Activated T-cell treated with anti-CD3 and anti-CD28 coated beads, Interleukin-2, amount 50 U/mL, for 24 hours (primary cell): ENCODE measurements at regions not wholly inside any gene's neighbourhood (a gene's known extent, or its start where the extent isn't known, plus 50 kb on each side); places are given as distances from the start of the nearest gene placed in this dataset.

Source experiments
- DNase-seq: peaks from one replicate; pipeline ENCODE4 v3.0.0-alpha.2; 2020
- H3K27ac Mint-ChIP-seq: 2 replicates; pipeline ENCODE4 v1.8.0; 2020; ENCODE audit warnings: mild to moderate bottlenecking, mixed read lengths
- H3K27me3 Mint-ChIP-seq: 2 replicates; pipeline ENCODE4 v1.8.0; 2020; ENCODE audit warnings: mixed read lengths
- H3K36me3 Mint-ChIP-seq: 2 replicates; pipeline ENCODE4 v1.8.0; 2020; ENCODE audit warnings: low read depth, mixed read lengths
- H3K4me1 Mint-ChIP-seq: 2 replicates; pipeline ENCODE4 v1.8.0; 2020; ENCODE audit warnings: low read depth, mixed read lengths
- H3K4me3 Mint-ChIP-seq: 2 replicates; pipeline ENCODE4 v1.8.0; 2020; ENCODE audit warnings: mild to moderate bottlenecking, moderate library complexity, mixed read lengths
- H3K9me3 Mint-ChIP-seq: 2 replicates; pipeline ENCODE4 v1.8.0; 2020; ENCODE audit warnings: mixed read lengths

DNA sequence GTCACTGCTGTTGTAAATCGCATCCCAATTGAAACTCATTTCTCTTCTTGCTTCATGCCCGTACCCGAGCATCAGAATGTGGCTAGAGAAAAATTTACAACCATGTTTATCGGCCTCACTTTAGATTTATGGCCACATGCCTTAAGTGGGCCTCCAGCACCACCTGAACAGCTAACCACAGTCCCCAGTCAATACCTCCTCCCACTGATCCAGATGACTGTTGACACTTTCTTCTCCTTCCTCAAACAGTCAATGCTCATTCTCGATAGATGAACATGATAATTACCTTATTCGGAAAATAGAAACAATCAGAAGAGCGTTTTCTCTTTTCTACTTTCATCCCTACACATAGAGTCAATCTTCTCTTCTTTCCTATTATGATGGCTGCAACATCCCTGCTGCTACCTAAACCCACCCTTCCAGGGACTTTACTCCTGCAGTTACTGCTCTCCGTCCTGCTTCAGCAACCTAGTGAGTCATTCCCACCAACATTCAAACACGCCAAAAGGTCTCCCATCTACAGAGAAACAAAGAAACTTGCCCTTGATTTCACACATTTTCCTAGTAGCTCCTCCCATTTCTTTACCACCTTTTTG lies 416.3 kb upstream of the MAF start:
- H3K36me3 Mint-ChIP-seq, result no peaks in the 10 kb centered on the region
- no peak for DNase-seq
- no peak overlapping the region for H3K27ac Mint-ChIP-seq
- H3K4me3 Mint-ChIP-seq, result no peak overlapping the region
- no peaks in the 10 kb centered on the region for H3K4me1 Mint-ChIP-seq
- peaks cover 12% of the 10 kb centered on the region for H3K27me3 Mint-ChIP-seq
- no peaks in the 10 kb centered on the region for H3K9me3 Mint-ChIP-seq

DNA sequence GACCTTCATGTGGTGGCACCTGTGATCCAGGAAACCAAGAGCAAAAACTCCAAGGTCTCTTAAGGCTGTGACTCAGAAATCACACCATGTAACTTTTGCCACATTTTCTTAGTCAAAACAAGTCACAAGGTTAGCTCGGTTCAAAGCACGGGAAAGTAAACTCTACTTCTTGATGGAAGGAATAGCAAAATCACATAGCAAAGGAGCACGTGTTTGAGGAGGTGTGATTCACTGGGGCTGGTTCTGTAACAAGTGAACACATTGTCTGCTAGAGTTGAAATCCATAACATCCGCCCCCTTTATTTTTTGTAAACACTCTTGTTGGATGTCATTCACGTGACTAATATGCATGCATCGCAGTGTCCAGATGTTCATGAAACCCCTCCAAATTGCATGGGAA lies 415.0 kb upstream of the MAF start:
- Mint-ChIP-seq H3K4me1 (no peaks in the 10 kb centered on the region), H3K27ac (no peak overlapping the region), H3K36me3 (no peaks in the 10 kb centered on the region), H3K27me3 (peaks cover 12% of the 10 kb centered on the region), H3K4me3 (no peak overlapping the region), H3K9me3 (no peaks in the 10 kb centered on the region)
- no peak for DNase-seq

DNA sequence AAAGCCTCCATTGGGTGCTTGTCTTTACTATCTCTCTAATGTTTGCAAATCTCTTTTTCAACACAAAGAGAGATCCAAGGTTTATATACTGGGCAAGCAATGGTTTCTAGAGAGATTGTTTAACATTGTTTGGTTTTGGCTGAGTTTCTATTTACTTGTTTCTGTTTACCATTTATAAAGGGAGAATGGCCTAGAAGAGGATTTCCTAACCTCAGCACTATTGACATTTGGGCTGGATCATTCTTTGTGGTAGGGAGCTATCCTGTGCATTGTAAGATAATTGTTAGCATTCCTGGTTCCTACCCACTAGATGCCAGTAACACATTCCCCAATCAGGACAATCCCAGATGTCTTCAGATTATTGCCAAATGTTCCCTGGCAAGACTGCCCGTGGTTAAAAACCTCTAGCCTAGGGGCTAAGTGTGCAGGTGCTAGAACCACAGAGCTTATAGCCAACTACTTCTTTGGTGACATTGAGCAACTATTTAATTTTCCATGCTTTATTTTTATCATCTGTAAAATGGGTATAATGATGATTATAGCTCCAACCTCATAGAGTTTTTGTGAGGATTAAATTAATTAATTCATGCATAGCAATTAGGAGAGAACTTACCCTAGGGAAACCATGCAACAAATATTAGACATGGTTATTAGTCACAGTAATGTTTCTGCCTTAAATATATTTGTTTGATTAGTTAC lies 413.9 kb upstream of the MAF start:
- H3K4me3 Mint-ChIP-seq, result no peak overlapping the region
- H3K36me3 Mint-ChIP-seq, result no peaks in the 10 kb centered on the region
- no peaks in the 10 kb centered on the region for H3K9me3 Mint-ChIP-seq
- H3K27me3 Mint-ChIP-seq, result peaks cover 9% of the 10 kb centered on the region
- DNase-seq, result no peak
- no peaks in the 10 kb centered on the region for H3K4me1 Mint-ChIP-seq
- H3K27ac Mint-ChIP-seq, result no peak overlapping the region

DNA sequence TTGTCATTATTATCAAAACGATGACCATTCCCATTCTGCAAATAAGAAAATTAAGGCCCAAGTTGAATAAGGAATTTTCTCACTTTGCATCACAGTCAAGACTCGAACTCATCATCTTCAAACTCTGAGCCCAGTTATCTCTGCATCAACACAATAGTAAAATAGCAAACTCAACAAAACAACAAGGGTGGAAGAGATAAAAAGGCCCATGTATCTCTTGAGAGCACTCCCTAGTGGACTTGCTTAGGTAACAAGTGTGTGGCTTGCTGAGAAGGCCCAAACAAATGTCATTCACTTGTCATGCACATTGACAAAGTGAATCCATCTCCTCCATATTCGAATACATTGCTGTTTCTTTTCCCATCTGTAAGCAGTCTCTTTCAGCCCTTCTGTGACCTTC lies 412.0 kb upstream of the MAF start:
- no peaks in the 10 kb centered on the region for H3K9me3 Mint-ChIP-seq
- no peak overlapping the region for H3K4me3 Mint-ChIP-seq

DNA sequence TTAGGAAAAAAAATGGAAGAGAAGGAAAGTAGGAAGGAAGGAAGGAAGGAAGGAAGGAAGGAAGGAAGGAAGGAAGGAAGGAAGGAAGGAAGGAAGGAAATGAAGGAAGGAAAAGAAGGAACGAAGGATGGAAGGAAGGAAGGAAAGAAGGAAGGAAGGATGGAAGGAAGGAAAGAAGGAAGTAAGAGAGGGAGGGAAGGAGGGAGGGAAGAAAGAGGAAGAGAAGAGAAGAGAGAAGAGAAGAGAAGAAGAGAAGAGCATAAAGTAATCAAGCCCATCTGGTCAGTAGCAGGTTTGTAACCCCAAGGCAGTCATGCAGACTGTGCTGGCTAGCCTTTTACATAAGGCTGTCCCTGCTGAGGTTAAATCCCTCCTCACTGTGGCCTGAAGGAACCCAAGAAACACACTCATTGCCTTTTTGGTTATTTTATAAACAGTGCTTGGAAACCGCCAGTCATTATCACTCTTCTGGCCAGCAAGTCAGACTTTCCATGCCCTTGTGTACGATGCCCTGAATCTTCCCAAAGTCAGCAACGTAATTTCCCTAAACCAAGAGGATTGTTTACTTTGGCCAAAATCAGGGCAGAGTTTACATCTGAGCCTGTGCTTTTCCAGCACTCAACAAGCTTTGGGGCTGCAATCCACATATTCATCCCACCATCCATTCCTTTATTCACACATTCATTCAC lies 409.6 kb upstream of the MAF start:
- H3K27ac Mint-ChIP-seq, result no peak overlapping the region

More for the DNA sequence above, 412.0 kb upstream of the MAF start:
- H3K27ac Mint-ChIP-seq, result no peak overlapping the region
- peaks cover 6% of the 10 kb centered on the region for H3K27me3 Mint-ChIP-seq
- H3K36me3 Mint-ChIP-seq, result no peaks in the 10 kb centered on the region
- no peak for DNase-seq
- no peaks in the 10 kb centered on the region for H3K4me1 Mint-ChIP-seq

DNA sequence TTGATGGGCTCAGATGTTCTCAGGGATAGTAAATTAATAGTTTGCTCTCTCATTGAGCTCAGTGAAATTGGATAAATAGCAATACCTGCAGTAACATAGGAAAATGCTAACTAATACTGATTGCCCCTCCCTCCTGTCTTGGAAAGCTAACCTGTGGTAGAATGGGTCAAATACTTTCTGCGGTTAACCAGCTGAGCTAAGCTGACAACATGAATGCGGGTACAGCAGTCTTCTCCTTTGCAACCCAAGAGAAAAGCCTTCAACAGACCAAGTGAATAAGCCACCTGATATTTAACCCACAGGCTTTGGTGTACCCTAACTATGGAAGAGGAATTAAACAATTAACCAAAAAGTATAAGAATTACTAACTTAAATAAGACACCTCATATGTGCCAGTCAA lies 408.3 kb upstream of the MAF start:
- no peaks in the 10 kb centered on the region for H3K27me3 Mint-ChIP-seq
- no peak for DNase-seq
- no peaks in the 10 kb centered on the region for H3K4me1 Mint-ChIP-seq
- H3K9me3 Mint-ChIP-seq, result no peaks in the 10 kb centered on the region
- H3K4me3 Mint-ChIP-seq, result no peak overlapping the region
- H3K27ac Mint-ChIP-seq, result no peak overlapping the region
- no peaks in the 10 kb centered on the region for H3K36me3 Mint-ChIP-seq

More for the DNA sequence above, 409.6 kb upstream of the MAF start:
- H3K36me3 Mint-ChIP-seq, result no peaks in the 10 kb centered on the region
- H3K9me3 Mint-ChIP-seq, result no peaks in the 10 kb centered on the region
- H3K4me3 Mint-ChIP-seq, result no peak overlapping the region
- no peaks in the 10 kb centered on the region for H3K27me3 Mint-ChIP-seq
- no peak for DNase-seq
- H3K4me1 Mint-ChIP-seq, result no peaks in the 10 kb centered on the region

DNA sequence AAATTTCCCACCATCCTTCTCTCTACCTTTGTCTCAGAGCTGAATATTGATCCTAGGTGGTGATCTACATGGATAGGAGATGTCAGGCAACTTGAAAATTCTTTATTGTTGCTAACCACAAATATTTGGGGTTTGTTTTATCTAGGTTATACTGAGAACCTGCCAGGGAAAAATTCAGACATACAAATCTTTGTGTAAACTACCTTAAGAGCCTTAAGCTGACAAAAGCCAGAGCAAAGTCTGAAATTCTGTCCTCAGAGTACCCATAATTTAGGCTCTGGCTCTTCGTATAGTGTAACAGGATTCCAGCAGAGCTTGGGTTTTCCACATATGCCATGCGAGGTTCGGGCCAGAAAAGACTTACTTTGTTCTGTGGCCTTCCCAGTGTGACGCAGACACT lies 406.7 kb upstream of the MAF start:
- no peak overlapping the region for H3K4me3 Mint-ChIP-seq
- no peak for DNase-seq
- no peak overlapping the region for H3K27ac Mint-ChIP-seq
- no peaks in the 10 kb centered on the region for H3K4me1 Mint-ChIP-seq
- no peaks in the 10 kb centered on the region for H3K9me3 Mint-ChIP-seq
- H3K36me3 Mint-ChIP-seq, result no peaks in the 10 kb centered on the region
- H3K27me3 Mint-ChIP-seq, result no peaks in the 10 kb centered on the region

DNA sequence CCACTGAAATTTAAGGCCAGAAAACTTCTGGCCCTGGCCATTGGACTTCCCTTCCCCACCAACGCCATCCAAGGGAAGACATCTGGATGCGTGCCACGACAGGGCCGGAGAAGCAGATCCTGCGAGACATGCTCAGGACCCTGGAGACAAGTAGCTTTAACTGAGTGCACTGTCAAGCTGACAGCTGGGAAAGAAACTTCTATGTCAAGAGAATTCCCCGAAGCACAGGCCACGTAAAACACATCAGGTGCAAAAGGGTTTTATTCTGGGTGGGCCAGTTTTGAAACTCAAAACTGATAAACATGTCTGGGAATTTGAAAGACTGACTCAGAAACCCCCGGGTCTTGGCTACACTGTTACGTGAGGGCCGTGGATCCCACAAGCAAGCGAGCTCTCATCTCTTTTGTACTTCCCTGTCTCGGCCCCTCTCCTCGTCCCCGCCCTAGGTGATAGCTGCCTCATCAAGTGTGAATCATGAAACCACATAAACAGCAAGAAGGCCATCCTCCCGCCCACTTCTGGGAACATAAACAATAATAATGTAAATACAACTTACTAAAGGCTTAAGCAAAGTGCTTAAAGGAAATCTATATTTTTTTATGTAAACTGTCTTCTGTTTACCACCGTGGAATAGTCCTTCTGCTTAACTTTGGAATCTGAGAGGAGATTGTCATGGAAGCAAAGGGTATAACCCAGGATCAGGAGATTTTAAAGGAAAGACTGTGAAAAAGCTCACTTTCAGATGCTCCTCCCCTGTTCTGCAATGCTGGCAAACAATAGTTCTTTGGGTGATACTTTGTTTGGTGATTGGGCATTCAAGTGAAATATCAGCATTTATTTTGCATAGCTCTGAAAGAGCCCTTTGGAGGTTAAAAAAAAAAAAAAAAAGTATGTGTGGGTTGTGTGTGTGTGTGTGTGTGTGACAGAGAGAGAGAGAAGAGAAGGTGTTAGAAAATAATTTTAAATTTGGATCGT lies 406.0 kb upstream of the MAF start:
- H3K4me3 Mint-ChIP-seq, result no peak overlapping the region
- peaks cover 3% of the 10 kb centered on the region for H3K27me3 Mint-ChIP-seq
- H3K36me3 Mint-ChIP-seq, result no peaks in the 10 kb centered on the region
- H3K4me1 Mint-ChIP-seq, result no peaks in the 10 kb centered on the region
- DNase-seq, result no peak
- no peaks in the 10 kb centered on the region for H3K9me3 Mint-ChIP-seq
- no peak overlapping the region for H3K27ac Mint-ChIP-seq

DNA sequence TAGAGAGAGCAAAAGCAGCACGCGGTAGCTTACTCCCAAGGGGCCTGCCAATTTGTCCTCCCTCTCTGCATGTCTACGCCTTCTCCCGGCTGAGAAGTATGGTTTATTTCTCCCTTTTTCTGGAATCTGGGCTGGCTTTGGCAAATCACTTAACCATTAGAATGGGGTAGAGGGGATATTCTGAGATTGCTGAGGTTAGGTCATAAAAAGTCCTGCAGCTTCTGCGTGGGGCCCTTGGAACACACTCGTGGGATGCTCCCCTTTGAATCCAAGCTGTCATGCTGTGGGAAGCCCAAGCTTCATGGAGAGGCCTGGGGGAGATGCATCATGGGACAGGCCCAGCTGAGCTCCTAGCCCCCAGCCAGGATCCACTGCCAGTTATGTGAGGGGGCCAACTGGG lies 403.6 kb upstream of the MAF start:
- Mint-ChIP-seq H3K36me3 (no peaks in the 10 kb centered on the region), H3K4me1 (no peaks in the 10 kb centered on the region), H3K9me3 (no peaks in the 10 kb centered on the region), H3K27me3 (peaks cover 7% of the 10 kb centered on the region), H3K4me3 (no peak overlapping the region), H3K27ac (no peak overlapping the region)
- DNase-seq, result no peak

DNA sequence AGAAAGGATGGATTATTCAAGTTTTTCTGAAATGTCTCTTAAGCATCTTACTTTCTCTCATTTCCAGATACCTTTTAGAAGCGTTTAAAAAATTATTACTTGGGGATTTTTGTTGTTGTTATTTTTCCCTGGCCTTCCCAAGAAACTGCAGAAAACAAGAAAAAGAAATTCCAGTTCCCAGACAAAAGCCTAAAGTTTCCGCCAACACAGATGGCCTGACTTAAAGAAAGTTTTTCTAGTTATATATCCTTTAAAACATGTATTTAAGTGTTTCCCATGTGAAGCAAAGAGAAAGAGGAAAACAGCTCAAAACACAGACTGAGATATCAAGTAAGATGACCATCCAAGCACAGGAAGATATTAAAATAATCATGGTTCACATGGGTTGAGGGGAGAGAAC lies 401.7 kb upstream of the MAF start:
- DNase-seq, result no peak
- Mint-ChIP-seq H3K27ac (no peak overlapping the region), H3K27me3 (peaks cover 7% of the 10 kb centered on the region), H3K9me3 (no peaks in the 10 kb centered on the region), H3K4me1 (no peaks in the 10 kb centered on the region), H3K36me3 (no peaks in the 10 kb centered on the region), H3K4me3 (no peak overlapping the region)

DNA sequence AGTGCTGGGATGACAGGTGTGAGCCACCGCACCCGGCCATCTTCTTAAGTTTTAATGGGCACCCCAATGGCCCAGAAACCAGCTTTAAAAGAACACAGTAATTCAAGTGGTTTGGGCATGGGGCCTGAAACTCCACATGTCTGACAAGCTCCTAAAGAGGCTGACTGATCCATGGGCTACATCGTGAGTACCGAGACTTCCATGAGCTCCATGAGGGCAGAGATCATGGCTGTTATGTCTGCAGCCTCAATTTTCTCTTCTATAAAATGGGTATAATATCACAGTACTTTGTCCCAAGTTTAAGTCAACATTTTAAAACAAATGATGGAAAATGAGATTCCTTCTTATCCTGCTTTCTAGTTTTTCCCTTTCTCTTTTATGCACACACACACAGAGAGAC lies 397.6 kb upstream of the MAF start:
- H3K27ac Mint-ChIP-seq, result no peak overlapping the region
- H3K27me3 Mint-ChIP-seq, result peaks cover 7% of the 10 kb centered on the region
- H3K4me1 Mint-ChIP-seq, result no peaks in the 10 kb centered on the region
- no peaks in the 10 kb centered on the region for H3K9me3 Mint-ChIP-seq
- H3K4me3 Mint-ChIP-seq, result no peak overlapping the region
- no peaks in the 10 kb centered on the region for H3K36me3 Mint-ChIP-seq
- no peak for DNase-seq

DNA sequence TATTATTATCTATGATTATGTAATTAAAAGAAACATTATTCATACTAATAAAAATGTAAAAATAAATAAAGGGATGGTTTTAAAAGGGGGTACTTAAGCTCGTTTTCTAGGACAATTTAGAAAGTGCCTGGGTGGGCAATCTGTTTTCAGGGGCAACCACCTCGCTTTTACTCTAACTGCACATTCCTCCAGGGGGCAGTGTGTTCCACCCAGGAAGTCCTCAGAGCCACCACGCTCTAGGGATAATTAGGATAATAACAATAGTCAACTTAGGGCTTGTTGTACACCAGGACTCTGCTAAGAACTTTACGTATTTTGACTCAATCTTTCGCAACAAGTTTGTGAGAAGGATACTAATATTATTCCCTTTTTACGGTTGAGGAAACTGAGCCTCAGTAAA lies 396.7 kb upstream of the MAF start:
- no peaks in the 10 kb centered on the region for H3K36me3 Mint-ChIP-seq
- H3K4me1 Mint-ChIP-seq, result no peaks in the 10 kb centered on the region
- no peak overlapping the region for H3K27ac Mint-ChIP-seq
- no peaks in the 10 kb centered on the region for H3K9me3 Mint-ChIP-seq
- DNase-seq, result no peak
- no peak overlapping the region for H3K4me3 Mint-ChIP-seq
- peaks cover 7% of the 10 kb centered on the region for H3K27me3 Mint-ChIP-seq

DNA sequence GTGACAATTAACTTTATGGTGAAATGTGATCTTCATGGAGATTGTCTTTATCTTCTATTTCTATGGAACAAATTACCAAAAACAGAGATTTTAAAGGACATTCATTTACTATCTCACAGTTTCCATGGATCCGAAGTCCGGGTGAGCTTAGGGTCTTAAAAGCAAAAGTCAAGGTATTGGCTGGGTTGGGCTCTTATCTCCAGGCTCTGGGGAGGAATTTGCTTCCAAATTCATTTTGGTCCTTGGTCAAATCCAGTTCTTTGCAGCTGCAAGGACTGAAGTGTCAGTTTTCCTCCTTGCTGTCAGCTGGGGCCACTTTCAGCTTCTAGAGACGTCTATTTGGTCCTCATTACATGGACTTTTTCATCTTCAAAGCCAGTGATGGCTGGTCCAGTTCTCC lies 395.8 kb upstream of the MAF start:
- Mint-ChIP-seq H3K27me3 (peaks cover 3% of the 10 kb centered on the region), H3K4me3 (no peak overlapping the region), H3K9me3 (no peaks in the 10 kb centered on the region), H3K4me1 (no peaks in the 10 kb centered on the region), H3K27ac (no peak overlapping the region), H3K36me3 (no peaks in the 10 kb centered on the region)
- DNase-seq, result no peak

DNA sequence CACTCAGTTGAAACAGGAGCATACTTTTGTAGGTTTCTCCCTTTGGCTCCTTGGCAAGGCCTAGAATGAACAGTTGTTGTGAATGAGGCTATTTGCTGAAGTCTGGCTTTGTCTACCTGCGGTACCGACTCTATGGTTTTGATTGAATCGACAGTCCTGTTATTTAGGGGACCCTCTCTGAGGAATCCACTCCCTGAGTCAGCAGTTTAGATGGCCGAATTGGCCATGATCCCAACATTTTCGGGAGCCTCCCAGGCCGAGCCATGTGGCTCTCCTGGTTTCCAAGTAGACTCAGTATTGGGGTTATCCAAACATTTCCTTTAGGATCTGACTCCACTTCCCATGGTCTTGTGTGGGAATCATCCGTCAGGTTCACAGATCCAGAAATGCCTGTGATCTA lies 394.8 kb upstream of the MAF start:
- DNase-seq, result no peak
- Mint-ChIP-seq H3K4me3 (no peak overlapping the region), H3K4me1 (no peaks in the 10 kb centered on the region), H3K27me3 (peaks cover 1% of the 10 kb centered on the region), H3K27ac (no peak overlapping the region), H3K36me3 (no peaks in the 10 kb centered on the region), H3K9me3 (no peaks in the 10 kb centered on the region)
